ENCODE measurements at regions not wholly inside any gene's neighbourhood (a gene's known extent, or its start where the extent isn't known, plus 50 kb on each side); places are given as distances from the start of the nearest gene placed in this dataset.
A peak's percentile ranks its signal among the peaks of the same experiment; 100 is the strongest.

DNA sequence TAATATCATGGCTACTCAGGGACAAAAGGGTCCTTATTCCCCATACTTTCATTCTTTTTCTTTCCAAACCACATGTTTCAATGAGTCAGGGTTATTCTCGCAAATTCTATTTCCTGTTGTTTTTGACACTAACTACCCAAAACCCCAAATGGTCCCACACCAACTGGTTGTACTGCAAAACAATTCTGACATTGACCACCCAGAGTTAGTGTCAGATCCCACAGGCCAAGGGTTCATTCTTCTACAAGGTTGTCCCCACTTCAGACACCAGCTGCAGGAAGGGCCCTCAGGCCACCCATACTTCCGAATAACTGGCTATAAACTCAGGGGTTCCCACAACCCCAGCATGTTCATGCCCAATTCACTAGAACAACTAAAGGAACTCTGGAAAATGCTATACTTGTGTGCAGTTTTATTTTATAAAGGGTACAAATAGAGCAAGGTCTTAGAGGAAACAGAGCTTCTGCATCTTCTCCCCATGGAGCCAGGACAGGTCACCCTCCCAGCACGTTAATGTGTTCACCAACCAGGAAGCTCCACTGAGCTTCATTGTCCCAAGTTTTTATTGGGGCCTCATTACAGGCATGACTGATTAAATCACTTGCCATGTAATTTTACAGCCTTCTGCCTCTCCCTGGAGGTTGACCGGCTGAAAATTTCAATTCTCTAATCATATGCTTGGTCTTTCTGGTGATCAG lies 334.8 kb downstream of the DRD1 start:
- no peak for DNase-seq (ENCODE audit: low read depth, low spot score)
- in situ Hi-C loops (cut with HindIII; ENCODE audit: low pct_unique_long_range_greater_than_20kb, low sequenced_read_pairs), result no loop called here

GRCh38 chr5:175107865-175108264 lies 336.1 kb downstream of the DRD1 start:
- in situ Hi-C loops (cut with HindIII; ENCODE audit: low pct_unique_long_range_greater_than_20kb, low sequenced_read_pairs), result no loop called here
- DNase-seq (ENCODE audit: low read depth, low spot score), result no peak

GRCh38 chr5:175107028-175107588 lies 336.9 kb downstream of the DRD1 start:
- no peak for DNase-seq (ENCODE audit: low read depth, low spot score)
- in situ Hi-C loops (cut with HindIII; ENCODE audit: low pct_unique_long_range_greater_than_20kb, low sequenced_read_pairs), result no loop called here

GRCh38 chr5:175104677-175105076 lies 339.3 kb downstream of the DRD1 start:
- in situ Hi-C loops (cut with HindIII; ENCODE audit: low pct_unique_long_range_greater_than_20kb, low sequenced_read_pairs), result no loop called here
- no peak for DNase-seq (ENCODE audit: low read depth, low spot score)

DNA sequence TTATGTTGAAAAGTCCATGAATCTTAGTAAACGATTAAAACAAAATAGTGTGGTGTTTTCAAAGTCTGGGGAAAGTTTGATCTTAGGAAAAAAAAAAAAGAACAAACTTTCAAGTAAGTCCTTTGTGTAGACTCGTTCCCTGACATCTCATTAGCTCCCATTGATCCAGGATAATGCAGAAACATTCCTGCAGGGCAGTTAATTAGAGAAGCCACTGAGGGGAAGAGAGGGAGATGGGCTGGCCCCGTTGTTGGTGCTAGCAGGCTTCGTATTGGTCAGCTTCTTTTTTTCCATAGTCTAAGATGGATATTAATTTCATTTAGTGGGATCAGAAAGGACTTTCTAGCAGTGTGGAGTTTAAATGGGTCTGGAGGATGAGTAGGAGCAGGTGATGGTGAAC lies 340.2 kb downstream of the DRD1 start:
- DNase-seq (ENCODE audit: low read depth, low spot score), result no peak

GRCh38 chr5:175102717-175103116 lies 341.3 kb downstream of the DRD1 start:
- in situ Hi-C loops (cut with HindIII; ENCODE audit: low pct_unique_long_range_greater_than_20kb, low sequenced_read_pairs), result no loop called here
- DNase-seq (ENCODE audit: low read depth, low spot score), result no peak

More for the DNA sequence above, 340.2 kb downstream of the DRD1 start:
- in situ Hi-C loops (cut with HindIII; ENCODE audit: low pct_unique_long_range_greater_than_20kb, low sequenced_read_pairs), result no loop called here

GRCh38 chr5:175098301-175098700 lies 345.7 kb downstream of the DRD1 start:
- DNase-seq (ENCODE audit: low read depth, low spot score), result no peak
- in situ Hi-C loops (cut with HindIII; ENCODE audit: low pct_unique_long_range_greater_than_20kb, low sequenced_read_pairs), result no loop called here

DNA sequence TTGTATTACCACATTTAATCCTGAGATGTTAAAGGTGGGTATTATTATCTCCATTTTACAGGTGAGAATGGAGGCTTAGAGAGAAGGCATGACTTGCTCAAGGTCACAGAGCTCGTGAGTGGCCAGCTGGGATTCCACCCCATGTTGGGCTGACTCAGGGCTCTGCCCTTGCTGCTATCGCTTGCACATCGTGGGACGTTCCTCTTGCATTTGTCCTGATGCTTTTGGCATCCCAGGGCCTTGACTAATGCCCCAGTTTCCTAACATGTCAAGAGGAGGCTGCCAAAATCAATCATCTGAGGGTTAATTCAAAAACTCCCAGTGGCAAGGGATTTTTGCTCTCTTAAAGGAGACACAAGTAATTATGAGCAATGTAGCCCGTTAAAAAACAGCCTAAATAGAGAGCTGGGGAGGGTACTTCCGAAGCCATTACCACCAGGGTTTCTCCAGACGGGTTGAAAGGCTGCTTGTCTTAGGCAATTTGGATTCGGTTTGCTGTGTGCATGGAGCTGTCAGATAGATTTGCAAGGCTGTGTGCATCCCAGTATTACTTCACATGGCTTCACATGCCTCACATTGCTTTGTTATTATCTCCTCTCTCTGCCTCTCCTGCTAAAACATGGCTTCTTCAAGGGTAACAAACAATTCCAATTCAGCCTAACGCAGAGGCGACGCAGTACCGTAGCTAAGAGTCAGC lies 347.4 kb downstream of the DRD1 start:
- DNase-seq (ENCODE audit: low read depth, low spot score), result no peak
- in situ Hi-C loops (cut with HindIII; ENCODE audit: low pct_unique_long_range_greater_than_20kb, low sequenced_read_pairs), result no loop called here

DNA sequence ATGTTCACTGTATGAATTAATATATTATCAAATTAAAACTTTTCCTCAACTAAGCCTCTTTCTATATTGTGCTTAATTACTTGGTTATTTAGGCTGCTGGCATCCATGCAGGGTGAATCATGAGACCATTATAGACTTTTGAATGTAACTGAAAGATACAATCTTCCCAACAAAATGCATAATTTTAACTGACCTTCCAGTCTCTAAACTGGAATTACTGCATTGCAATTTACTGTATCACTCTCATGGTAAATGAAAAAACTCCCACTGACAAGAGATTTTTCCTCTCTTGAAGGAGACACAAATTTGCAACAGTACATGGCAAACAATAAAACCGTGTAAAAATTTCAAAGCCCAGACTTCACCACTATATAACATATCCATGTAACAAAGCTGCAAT lies 349.5 kb downstream of the DRD1 start:
- no peak for DNase-seq (ENCODE audit: low read depth, low spot score)
- in situ Hi-C loops (cut with HindIII; ENCODE audit: low pct_unique_long_range_greater_than_20kb, low sequenced_read_pairs), result no loop called here

DNA sequence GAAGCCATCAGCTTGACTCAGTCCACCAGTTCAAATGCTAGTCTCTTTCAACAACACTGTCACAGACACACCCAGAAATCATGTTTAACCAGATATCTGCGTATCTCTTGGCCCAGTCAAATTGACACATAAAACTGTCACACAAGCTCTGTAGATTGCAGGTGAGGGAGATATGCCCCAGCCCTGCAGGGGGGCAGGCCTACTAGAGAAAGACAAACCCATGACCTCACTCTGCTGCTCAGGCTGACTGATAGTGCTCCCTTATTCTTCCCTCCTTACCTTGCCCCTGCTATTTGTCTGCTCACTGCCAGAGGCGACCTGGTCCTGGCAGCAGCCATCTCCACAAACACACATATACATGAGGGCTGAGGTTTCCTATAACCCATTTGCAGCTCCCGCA lies 351.3 kb downstream of the DRD1 start:
- no peak for DNase-seq (ENCODE audit: low read depth, low spot score)
- in situ Hi-C loops (cut with HindIII; ENCODE audit: low pct_unique_long_range_greater_than_20kb, low sequenced_read_pairs), result no loop called here

DNA sequence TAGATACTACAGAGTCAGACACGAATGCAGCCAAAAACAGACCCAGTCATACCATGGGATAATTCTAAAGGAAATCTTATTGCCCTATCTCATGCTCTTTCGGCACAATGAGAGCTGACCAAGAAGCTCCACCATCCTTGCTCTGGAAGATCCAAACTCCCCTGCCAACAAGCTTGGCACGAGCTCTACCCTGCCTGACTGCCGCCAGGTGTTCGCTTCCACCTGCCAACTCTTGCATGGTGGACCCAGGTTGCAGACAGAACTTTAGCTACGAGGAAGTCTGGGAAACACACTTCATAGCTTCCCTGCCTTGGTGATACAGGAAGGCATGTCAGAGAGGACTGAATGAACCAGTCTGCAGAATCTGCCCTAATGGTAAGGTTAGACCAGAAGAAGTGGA lies 355.0 kb downstream of the DRD1 start:
- in situ Hi-C loops (cut with HindIII; ENCODE audit: low pct_unique_long_range_greater_than_20kb, low sequenced_read_pairs), result no loop called here
- DNase-seq (ENCODE audit: low read depth, low spot score), result no peak

DNA sequence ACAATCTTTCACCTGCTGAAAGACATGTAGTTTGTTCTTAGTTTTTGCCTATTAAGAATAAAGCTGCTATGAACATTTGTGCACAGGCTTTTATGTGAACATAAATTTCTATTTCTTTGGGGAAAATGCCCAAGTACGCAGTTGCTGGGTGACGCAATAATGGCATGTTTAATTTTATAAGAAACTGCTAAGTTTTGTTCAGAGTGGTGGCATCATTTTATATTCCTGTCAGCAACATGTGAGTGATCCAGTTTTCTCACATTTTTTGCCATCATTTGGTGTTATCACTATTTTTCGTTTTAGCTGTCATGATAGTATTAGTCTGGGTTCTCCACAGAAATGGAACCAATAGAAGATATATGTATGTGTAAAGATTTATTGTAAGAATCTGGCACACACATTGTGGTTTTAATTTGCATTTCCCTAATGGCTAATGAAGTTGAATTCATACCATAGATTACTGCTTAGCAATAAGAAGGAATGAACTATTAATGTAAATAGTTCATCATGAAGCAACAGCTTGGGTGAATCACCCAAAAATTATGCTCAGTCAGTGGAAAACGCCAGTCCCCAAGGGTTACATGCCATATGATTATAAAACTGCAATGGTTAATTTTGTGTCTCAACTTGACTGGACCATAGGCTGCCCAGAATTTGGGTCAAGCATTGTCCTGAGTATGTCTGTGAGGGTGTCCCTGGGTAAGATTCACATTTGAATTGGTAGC lies 358.6 kb downstream of the MSX2 start:
- in situ Hi-C loops (cut with HindIII; ENCODE audit: low pct_unique_long_range_greater_than_20kb, low sequenced_read_pairs), result no loop called here
- no peak for DNase-seq (ENCODE audit: low read depth, low spot score)

- DNase-seq (ENCODE audit: low read depth, low spot score), result no peak
- in situ Hi-C loops (cut with HindIII; ENCODE audit: low pct_unique_long_range_greater_than_20kb, low sequenced_read_pairs), result no loop called here
Observed at GRCh38 chr5:175082346-175082745, 358.0 kb downstream of the MSX2 start.

- in situ Hi-C loops (cut with HindIII; ENCODE audit: low pct_unique_long_range_greater_than_20kb, low sequenced_read_pairs), result no loop called here
- no peak for DNase-seq (ENCODE audit: low read depth, low spot score)
Observed at GRCh38 chr5:175079707-175080106, 355.3 kb downstream of the MSX2 start.

DNA sequence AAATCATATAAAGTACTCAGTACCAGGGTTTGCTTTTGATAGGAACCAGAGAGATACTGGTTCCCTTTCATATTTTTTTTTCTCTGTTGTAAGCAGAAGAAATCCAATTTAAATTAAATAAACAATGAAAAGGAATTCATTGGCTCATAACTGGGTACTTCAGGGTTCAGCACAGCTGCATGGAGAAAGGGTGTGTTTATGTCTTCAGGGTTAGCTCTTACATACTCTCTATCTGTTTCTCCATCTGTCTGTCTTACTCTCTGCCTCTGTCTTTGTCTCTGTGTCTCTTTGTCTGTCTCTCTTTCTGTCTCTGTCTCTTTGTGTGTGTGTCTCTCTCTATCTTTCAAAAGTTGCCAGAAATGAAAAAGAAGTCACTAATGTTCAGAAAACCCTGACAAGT lies 345.9 kb downstream of the MSX2 start:
- in situ Hi-C loops (cut with HindIII; ENCODE audit: low pct_unique_long_range_greater_than_20kb, low sequenced_read_pairs), result no loop called here

DNA sequence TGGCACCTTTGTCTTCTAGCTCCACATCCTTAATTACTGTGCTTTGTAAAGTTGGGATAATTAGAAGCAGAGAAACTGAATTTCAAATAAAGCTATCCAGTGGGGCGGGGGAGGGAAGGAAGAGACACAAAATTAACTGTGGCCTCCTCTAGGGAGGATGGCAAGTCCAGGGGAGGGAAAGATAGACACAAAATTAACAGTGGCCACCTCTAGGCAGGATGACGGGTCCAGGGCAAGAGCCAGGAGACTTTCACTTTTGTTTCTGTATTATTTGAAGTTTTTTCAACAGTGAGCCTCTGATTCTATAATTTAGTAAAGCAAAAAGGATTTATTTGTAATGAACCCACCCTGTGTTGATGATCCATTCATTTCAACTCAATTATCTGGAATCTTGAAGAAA lies 335.9 kb downstream of the MSX2 start:
- no peak for DNase-seq (ENCODE audit: low read depth, low spot score)
- in situ Hi-C loops (cut with HindIII; ENCODE audit: low pct_unique_long_range_greater_than_20kb, low sequenced_read_pairs), result no loop called here

More for the DNA sequence above, 345.9 kb downstream of the MSX2 start:
- no peak for DNase-seq (ENCODE audit: low read depth, low spot score)

GRCh38 chr5:175059687-175060211 lies 335.4 kb downstream of the MSX2 start:
- in situ Hi-C loops (cut with HindIII; ENCODE audit: low pct_unique_long_range_greater_than_20kb, low sequenced_read_pairs), result no loop called here
- peak; percentile 3 for DNase-seq (ENCODE audit: low read depth, low spot score)

- in situ Hi-C loops (cut with HindIII; ENCODE audit: low pct_unique_long_range_greater_than_20kb, low sequenced_read_pairs), result no loop called here
- DNase-seq (ENCODE audit: low read depth, low spot score), result no peak
Observed at GRCh38 chr5:175056831-175057230, 332.4 kb downstream of the MSX2 start.

All from SK-MEL-5 (cell line).